ENCODE measurements at regions not wholly inside any gene's neighbourhood (a gene's known extent, or its start where the extent isn't known, plus 50 kb on each side); places are given as distances from the start of the nearest gene placed in this dataset.

GRCh38 chr20:24124951-24125650, 136.5 kb upstream of the GGTLC1 start:
- no peak overlapping the region for H3K4me3 Mint-ChIP-seq
- no peaks in the 10 kb centered on the region for H3K4me1 Mint-ChIP-seq (ENCODE audit: low read depth)
- H3K36me3 Mint-ChIP-seq (ENCODE audit: low read depth): no peaks in the 10 kb centered on the region
- no peak overlapping the region for H3K27ac Mint-ChIP-seq
- no peaks in the 10 kb centered on the region for H3K9me3 Mint-ChIP-seq
- H3K27me3 Mint-ChIP-seq: peaks cover 11% of the 10 kb centered on the region

- Mint-ChIP-seq H3K36me3 (ENCODE audit: low read depth) (no peaks in the 10 kb centered on the region), H3K4me1 (ENCODE audit: low read depth) (no peaks in the 10 kb centered on the region), H3K4me3 (no peak overlapping the region), H3K27ac (no peak overlapping the region), H3K27me3 (peaks cover 7% of the 10 kb centered on the region), H3K9me3 (no peaks in the 10 kb centered on the region)
Measured at GRCh38 chr20:24124003-24124402, 135.4 kb upstream of the GGTLC1 start.

DNA sequence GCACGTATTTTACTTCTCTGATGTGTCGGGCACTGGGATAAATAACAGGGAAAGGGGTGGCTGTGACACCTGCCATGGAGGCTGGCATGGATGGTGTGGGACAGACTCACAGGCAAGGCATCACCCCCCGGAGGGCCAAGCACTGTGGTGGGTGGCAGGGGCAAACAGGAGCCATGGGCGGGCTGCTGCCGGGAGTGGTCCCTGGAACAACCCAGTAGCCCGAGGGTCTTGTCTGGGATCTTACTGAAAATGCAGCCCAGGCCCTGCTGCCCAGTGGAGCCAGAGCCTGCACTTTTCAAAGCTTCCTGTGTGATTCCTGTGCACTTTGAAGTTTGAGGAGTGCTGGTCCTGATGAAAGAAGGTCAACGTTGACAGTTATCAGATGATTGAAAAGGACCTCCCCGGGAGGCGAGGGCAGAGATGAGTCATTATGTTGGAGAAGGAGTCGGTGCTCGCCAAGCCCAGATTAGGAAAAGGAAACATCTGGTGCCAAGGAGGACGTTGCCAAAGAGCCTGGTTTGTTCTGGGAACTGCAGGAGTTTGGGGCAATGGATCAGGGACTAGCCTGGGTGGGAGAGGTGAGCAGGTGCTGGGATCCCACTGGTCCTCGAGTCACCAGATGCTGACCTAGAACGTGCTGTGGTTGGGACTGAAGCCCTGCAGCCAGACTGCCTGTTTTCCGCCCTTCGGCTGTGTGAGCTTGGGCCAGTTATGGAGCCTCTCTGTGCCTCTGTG, 130.0 kb upstream of the GGTLC1 start:
- Mint-ChIP-seq H3K27ac (no peak overlapping the region), H3K27me3 (peaks cover 3% of the 10 kb centered on the region), H3K9me3 (no peaks in the 10 kb centered on the region), H3K36me3 (ENCODE audit: low read depth) (no peaks in the 10 kb centered on the region), H3K4me3 (no peak overlapping the region), H3K4me1 (ENCODE audit: low read depth) (no peaks in the 10 kb centered on the region)

DNA sequence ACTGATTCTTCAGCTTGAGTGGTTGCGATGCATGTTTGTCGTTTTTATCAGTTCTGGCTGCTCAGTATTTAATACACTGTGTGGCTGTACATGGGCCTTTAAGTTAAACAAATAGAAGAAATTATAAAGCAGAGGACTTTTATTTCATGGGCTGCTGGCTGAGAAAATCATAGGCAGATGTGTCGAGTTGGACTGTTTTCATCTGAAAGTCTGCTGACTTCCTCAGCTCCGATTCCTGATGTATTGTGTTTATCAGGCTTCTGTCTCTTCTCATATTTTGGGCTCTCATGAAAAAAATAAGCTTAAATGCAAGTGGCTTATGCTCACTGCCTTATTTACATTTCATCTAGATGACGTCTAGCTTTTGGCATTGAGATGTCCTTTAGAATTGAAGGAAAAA, 129.5 kb upstream of the GGTLC1 start:
- no peak overlapping the region for H3K27ac Mint-ChIP-seq
- no peaks in the 10 kb centered on the region for H3K36me3 Mint-ChIP-seq (ENCODE audit: low read depth)
- no peaks in the 10 kb centered on the region for H3K27me3 Mint-ChIP-seq
- H3K4me3 Mint-ChIP-seq: no peak overlapping the region
- no peaks in the 10 kb centered on the region for H3K4me1 Mint-ChIP-seq (ENCODE audit: low read depth)
- no peaks in the 10 kb centered on the region for H3K9me3 Mint-ChIP-seq

- Mint-ChIP-seq H3K27ac (no peak overlapping the region), H3K4me3 (no peak overlapping the region), H3K9me3 (no peaks in the 10 kb centered on the region), H3K4me1 (ENCODE audit: low read depth) (no peaks in the 10 kb centered on the region), H3K27me3 (no peaks in the 10 kb centered on the region), H3K36me3 (ENCODE audit: low read depth) (no peaks in the 10 kb centered on the region)
Measured at GRCh38 chr20:24117383-24117782, 128.8 kb upstream of the GGTLC1 start.

GRCh38 chr20:24116611-24117010, 128.0 kb upstream of the GGTLC1 start:
- no peaks in the 10 kb centered on the region for H3K9me3 Mint-ChIP-seq
- H3K36me3 Mint-ChIP-seq (ENCODE audit: low read depth): no peaks in the 10 kb centered on the region
- no peak overlapping the region for H3K4me3 Mint-ChIP-seq
- H3K27ac Mint-ChIP-seq: no peak overlapping the region
- H3K27me3 Mint-ChIP-seq: no peaks in the 10 kb centered on the region
- H3K4me1 Mint-ChIP-seq (ENCODE audit: low read depth): no peaks in the 10 kb centered on the region

DNA sequence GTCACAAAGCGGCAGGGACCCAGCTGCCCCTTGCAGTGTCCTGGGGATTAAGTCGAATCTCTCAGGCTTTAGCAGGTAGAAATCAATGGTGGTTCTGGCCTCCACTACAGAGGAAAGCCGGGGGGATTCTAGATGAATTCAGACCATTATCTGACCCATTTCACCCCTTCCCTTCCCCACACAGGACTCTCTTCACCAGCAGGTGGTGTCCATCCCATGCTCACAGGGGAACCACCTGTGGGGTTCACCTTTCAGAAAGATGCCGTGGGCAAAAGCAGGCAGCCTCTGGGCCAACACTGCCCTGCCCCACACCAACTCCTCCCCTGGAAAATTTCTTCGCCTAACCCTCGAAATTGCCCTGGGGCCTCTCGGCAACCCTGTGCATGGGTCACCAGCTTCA, 123.8 kb upstream of the GGTLC1 start:
- no peaks in the 10 kb centered on the region for H3K4me1 Mint-ChIP-seq (ENCODE audit: low read depth)
- no peak overlapping the region for H3K4me3 Mint-ChIP-seq
- no peaks in the 10 kb centered on the region for H3K27me3 Mint-ChIP-seq
- H3K27ac Mint-ChIP-seq: no peak overlapping the region
- H3K36me3 Mint-ChIP-seq (ENCODE audit: low read depth): no peaks in the 10 kb centered on the region
- H3K9me3 Mint-ChIP-seq: no peaks in the 10 kb centered on the region

GRCh38 chr20:24111858-24112257, 123.3 kb upstream of the GGTLC1 start:
- no peaks in the 10 kb centered on the region for H3K27me3 Mint-ChIP-seq

GRCh38 chr20:24109537-24109936, 121.0 kb upstream of the GGTLC1 start:
- H3K4me3 Mint-ChIP-seq: peak overlapping the region; percentile 3
- H3K36me3 Mint-ChIP-seq (ENCODE audit: low read depth): no peaks in the 10 kb centered on the region
- H3K9me3 Mint-ChIP-seq: no peaks in the 10 kb centered on the region
- no peak overlapping the region for H3K27ac Mint-ChIP-seq
- H3K4me1 Mint-ChIP-seq (ENCODE audit: low read depth): no peaks in the 10 kb centered on the region
- no peaks in the 10 kb centered on the region for H3K27me3 Mint-ChIP-seq

More at GRCh38 chr20:24111858-24112257, 123.3 kb upstream of the GGTLC1 start:
- Mint-ChIP-seq H3K27ac (no peak overlapping the region), H3K4me1 (ENCODE audit: low read depth) (no peaks in the 10 kb centered on the region), H3K9me3 (no peaks in the 10 kb centered on the region), H3K36me3 (ENCODE audit: low read depth) (no peaks in the 10 kb centered on the region), H3K4me3 (no peak overlapping the region)

GRCh38 chr20:24109008-24109407, 120.4 kb upstream of the GGTLC1 start:
- no peaks in the 10 kb centered on the region for H3K9me3 Mint-ChIP-seq

DNA sequence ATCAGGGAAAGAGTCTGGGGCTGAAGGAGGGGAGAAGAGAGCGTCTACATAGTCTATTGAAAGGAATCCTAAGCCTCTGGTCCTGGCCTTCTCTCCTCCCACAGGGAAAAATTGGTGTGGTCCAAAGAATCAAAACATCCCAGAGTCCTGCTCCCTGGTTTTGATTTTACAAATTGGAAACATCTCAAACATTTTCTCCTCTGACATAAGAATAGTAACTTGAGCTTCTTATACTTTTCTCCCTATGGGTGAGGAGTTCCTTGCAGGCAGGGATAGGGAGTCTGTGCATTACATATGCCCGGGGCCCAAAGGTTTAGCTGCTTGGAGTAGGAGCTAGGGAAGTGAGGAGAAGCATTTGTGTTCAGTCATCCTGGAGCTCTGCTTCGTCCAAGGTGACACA, 120.0 kb upstream of the GGTLC1 start:
- Mint-ChIP-seq H3K36me3 (ENCODE audit: low read depth) (no peaks in the 10 kb centered on the region), H3K4me3 (no peak overlapping the region), H3K27ac (no peak overlapping the region), H3K9me3 (no peaks in the 10 kb centered on the region), H3K27me3 (no peaks in the 10 kb centered on the region), H3K4me1 (ENCODE audit: low read depth) (no peaks in the 10 kb centered on the region)

More at GRCh38 chr20:24109008-24109407, 120.4 kb upstream of the GGTLC1 start:
- Mint-ChIP-seq H3K27me3 (no peaks in the 10 kb centered on the region), H3K27ac (no peak overlapping the region), H3K4me1 (ENCODE audit: low read depth) (no peaks in the 10 kb centered on the region), H3K4me3 (no peak overlapping the region), H3K36me3 (ENCODE audit: low read depth) (no peaks in the 10 kb centered on the region)

DNA sequence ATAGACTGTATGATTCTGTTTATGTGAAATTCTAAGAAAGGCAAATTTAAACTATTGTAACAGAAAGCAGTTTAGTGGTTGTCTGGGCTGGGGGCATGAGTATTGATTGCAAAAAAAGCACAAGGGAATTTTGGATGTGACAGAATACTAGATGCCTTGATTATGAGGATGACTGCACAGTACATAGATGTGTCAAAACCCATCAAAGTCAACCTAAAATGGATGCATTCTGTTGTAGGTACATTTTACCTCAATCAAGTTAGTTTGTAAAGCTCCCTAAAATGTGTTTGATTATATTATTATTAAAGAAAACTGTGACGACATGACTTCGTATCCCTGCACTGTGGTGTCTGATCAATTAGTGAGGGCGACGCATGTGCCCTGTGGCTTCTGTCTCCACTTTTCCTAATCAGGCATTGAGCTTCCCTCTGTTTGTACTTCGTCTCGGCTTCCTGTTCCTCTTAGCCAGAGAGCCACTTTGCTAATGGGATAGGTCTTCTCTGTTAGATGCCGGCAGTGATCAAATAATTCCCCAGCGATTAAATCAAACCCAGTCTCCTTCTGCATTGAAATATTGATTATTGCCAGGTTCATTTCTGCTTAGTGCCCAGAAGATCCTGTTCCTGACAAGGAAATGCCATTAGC, 118.3 kb upstream of the GGTLC1 start:
- Mint-ChIP-seq H3K27me3 (no peaks in the 10 kb centered on the region), H3K9me3 (no peaks in the 10 kb centered on the region), H3K4me3 (no peak overlapping the region), H3K4me1 (ENCODE audit: low read depth) (peaks cover 15% of the 10 kb centered on the region), H3K36me3 (ENCODE audit: low read depth) (no peaks in the 10 kb centered on the region), H3K27ac (no peak overlapping the region)

- no peak overlapping the region for H3K27ac Mint-ChIP-seq
Measured at GRCh38 chr20:24106150-24106800, 117.7 kb upstream of the GGTLC1 start.

GRCh38 chr20:24102749-24103333, 114.3 kb upstream of the GGTLC1 start:
- Mint-ChIP-seq H3K36me3 (ENCODE audit: low read depth) (no peaks in the 10 kb centered on the region), H3K27me3 (no peaks in the 10 kb centered on the region), H3K27ac (peak overlapping the region; percentile 26), H3K4me3 (peak overlapping the region; percentile 10), H3K4me1 (ENCODE audit: low read depth) (peaks cover 33% of the 10 kb centered on the region), H3K9me3 (no peaks in the 10 kb centered on the region)

More at GRCh38 chr20:24106150-24106800, 117.7 kb upstream of the GGTLC1 start:
- Mint-ChIP-seq H3K4me1 (ENCODE audit: low read depth) (peaks cover 17% of the 10 kb centered on the region), H3K9me3 (no peaks in the 10 kb centered on the region), H3K36me3 (ENCODE audit: low read depth) (no peaks in the 10 kb centered on the region), H3K27me3 (no peaks in the 10 kb centered on the region), H3K4me3 (no peak overlapping the region)

Data from stimulated activated naive CD8-positive, alpha-beta T cell treated with anti-CD3 and anti-CD28 coated beads, Interleukin-15, Interleukin-2, amounts not matched to agents 100 ng/mL and 50 ng/mL, for 24 hours (primary cell).